ENCODE measurements at regions not wholly inside any gene's neighbourhood (a gene's known extent, or its start where the extent isn't known, plus 50 kb on each side); places are given as distances from the start of the nearest gene placed in this dataset.

DNA sequence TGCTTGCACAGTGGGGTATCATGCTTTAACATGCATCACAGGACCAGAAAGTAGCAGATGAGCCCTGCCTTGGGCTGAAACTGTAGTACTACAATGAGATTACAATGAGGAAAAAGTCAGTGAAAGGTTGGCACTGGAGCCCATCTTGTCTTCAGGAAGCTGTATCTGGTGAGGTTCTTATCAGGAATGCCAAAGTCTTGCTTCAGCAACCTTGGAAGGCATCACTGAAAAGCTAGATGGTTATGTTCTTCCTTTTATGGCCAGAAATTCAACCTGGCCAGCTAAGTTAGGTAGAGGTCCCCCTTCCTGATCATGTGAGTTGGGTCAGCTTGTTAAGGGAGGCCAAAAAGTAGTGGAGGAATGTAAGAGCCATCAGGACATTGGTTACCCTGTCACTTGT, 254.0 kb upstream of the FAT3 start:
- TF ChIP-seq, protein P1, sequence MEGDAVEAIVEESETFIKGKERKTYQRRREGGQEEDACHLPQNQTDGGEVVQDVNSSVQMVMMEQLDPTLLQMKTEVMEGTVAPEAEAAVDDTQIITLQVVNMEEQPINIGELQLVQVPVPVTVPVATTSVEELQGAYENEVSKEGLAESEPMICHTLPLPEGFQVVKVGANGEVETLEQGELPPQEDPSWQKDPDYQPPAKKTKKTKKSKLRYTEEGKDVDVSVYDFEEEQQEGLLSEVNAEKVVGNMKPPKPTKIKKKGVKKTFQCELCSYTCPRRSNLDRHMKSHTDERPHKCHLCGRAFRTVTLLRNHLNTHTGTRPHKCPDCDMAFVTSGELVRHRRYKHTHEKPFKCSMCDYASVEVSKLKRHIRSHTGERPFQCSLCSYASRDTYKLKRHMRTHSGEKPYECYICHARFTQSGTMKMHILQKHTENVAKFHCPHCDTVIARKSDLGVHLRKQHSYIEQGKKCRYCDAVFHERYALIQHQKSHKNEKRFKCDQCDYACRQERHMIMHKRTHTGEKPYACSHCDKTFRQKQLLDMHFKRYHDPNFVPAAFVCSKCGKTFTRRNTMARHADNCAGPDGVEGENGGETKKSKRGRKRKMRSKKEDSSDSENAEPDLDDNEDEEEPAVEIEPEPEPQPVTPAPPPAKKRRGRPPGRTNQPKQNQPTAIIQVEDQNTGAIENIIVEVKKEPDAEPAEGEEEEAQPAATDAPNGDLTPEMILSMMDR (IDR thresholded peaks at IDR 0.05; ENCODE audit: low read depth, low read length, poor library complexity, severe bottlenecking) = no peak
- no peak for TF ChIP-seq EZH2phosphoT487 (IDR thresholded peaks at IDR 0.05; ENCODE audit: borderline replicate concordance, low read length)

All from DOHH2 (cell line).